Islet precursor cell (in vitro differentiated cells): ENCODE measurements at regions not wholly inside any gene's neighbourhood (a gene's known extent, or its start where the extent isn't known, plus 50 kb on each side); places are given as distances from the start of the nearest gene placed in this dataset.
A peak's percentile ranks its signal among the peaks of the same experiment; 100 is the strongest.
"Not testable (repeated sequence)": the region's sequence is repeated elsewhere in the genome, so short reads cannot be mapped to it uniquely, and the experiment has no call there.

Experiments
- DNase-seq: peaks from one replicate; pipeline ENCODE4 v3.0.0-alpha.2; 2018

GRCh38 chr2:121065239-121065638 is 219.8 kb downstream of the TFCP2L1 start:
- DNase-seq: no peak

DNA sequence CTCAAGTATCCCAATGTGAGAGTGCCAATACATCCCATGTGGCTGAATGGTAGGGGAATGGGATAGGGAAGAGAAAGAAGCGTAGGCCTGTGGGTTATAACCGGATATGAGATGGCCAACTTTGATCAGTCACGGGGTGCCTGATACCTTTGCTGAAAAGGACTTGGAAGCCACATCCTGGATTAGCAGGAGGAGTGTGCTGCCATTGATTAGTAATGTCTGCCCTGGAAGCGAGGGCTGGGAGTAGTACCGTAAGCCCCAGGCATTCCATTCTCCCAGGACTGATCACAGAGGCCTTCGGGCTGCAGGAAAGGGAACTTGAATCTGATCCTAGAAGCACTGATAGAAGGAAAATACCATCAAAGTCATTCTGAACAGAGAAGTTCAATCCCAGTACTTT is 218.5 kb downstream of the TFCP2L1 start:
- no peak for DNase-seq

GRCh38 chr2:121068851-121069250 is 216.2 kb downstream of the TFCP2L1 start:
- no peak for DNase-seq

DNA sequence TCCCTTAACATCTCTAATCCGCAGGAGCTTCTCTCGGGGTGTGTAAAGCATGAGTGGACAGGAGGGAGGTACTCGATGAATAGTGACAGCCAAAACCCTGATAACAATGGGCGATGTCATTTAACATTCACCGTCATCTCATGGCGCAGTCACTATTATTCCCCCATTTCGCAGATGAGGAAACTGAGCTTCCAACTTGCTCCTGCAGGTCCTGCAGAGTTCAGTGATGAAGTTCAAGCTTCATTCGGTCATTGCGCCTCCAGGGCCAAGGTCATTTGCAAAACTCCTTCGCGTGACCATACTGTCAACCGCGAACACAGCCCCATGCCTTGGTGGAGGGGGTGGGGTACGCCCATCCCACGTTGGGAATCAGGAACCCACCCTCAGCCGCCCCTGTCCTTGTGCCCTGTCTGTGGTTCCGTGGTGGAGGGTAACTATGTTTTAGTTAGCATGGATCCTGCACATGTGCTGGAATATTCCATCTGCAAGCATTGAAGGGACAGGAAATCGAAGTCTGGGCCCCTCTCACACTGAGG is 215.5 kb downstream of the TFCP2L1 start:
- no peak for DNase-seq

DNA sequence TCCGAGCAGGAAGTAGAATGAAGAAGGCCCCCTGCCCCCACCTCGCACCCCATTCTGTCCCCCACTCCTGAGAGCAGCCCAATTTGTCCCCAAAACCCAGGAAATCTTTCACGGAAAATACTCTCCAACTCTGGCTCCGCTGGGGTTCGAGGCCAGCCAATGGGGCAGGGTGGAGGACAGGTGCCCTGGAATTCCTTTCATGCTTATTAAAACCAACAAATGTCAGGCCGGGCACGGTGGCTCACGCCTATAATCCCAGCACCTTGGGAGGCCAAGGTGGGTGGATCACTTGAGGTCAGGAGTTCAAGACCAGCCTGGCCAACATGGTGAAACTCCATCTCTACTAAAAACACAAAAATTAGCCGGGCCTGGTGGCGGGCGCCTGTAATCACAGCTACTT is 214.9 kb downstream of the TFCP2L1 start:
- DNase-seq: not testable (repeated sequence)

DNA sequence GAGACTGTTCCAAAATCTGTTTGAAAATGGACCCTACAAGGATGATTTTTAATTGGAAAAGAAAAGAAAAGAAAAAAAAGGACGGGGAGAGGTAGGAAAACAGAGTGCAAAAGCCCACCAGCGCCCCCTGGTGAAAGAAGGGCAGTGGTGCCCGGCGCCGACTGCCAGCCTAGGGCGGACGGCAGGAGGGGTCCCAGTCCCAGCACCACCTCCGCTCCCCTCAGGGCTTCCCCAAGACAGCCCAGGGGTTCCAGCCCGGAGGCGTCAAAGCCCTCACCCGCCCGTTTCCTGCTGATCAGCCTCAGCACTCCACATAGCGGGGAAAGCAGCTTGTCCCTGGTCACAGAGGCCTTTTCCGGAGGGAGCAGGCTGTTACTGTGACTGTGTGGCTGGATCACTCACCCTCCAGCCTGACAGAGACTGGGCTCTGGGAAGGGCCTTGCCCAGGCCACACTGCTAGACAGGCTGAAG is 213.9 kb downstream of the TFCP2L1 start:
- DNase-seq: peak; percentile 85

- DNase-seq: no peak
These were observed 212.2 kb downstream of the TFCP2L1 start for GRCh38 chr2:121072784-121073183.

GRCh38 chr2:121073320-121074210 is 211.4 kb downstream of the TFCP2L1 start:
- DNase-seq: no peak

DNA sequence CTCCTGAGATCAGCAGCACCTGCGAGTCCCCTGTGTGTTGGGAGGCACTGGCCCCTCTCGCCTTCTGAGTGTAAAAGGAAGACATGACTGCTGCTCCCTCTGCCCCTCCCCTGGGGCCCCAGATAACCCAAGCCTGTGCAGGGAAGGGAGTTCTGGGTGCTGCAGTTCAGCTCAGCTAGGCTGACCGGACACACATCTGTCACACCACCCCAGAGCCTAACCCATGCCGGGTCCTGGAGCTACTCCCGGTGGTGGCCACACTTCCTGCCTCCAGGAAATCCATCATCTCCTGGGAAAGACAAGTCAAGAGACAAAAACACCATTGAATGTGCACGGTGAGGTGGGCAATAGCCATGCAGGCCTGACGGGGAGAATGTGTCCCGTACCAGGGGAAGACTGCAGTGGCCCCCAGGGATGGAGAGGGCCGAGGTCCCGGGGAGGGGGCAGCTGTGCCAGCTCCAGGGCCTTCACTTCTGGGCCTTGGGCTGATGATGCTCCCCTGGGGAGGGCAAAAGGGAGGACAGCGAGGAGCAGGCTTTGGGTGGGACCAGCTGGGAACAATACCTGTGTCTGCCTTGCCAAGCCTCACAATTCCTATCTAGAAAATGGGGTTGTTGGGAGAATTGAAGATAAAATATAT is 210.6 kb downstream of the TFCP2L1 start:
- peak; percentile 83 for DNase-seq

GRCh38 chr2:121075006-121075551 is 209.9 kb downstream of the TFCP2L1 start:
- peak; percentile 97 for DNase-seq

DNA sequence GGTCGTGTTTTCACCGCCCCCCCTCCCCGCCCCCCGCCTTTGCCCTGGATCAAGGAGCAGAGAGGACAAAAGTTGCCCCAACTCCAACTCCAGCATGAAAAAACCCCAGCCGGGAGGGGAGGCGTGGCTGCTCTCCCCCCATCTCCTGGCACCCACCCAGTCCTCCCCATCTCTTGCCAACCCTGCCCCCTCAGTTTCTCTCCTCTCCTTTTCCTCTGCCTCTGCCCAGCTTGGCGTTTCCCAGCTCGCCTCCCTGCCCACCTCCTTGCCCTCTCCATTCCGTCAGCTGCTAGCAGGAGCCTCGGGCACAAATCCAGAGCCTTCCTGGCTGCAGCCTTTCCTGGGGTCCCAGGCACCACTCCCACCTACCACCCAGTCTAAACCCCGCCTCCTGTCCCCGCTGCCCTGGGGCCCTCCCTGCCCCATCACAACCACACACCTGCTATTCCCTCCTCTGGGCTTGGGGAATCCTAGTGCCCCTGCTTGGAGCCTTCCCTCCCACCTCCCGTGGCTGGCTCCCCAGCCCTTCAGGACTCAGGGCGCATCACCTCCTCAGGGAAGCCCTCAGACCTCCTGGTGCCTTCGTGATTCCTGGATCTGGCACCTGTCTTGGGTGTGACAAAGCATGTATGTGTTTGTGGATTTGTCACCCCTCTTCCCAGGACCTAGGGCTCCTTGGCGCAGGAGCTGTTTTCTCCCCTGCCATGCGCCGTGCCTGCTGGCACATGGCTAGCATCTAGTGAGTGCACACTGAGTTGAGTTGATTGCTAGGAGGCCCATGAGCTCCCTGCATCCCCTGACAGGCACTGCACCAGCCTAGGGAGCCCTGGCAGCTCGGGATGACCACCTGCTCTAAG is 209.1 kb downstream of the TFCP2L1 start:
- no peak for DNase-seq

DNA sequence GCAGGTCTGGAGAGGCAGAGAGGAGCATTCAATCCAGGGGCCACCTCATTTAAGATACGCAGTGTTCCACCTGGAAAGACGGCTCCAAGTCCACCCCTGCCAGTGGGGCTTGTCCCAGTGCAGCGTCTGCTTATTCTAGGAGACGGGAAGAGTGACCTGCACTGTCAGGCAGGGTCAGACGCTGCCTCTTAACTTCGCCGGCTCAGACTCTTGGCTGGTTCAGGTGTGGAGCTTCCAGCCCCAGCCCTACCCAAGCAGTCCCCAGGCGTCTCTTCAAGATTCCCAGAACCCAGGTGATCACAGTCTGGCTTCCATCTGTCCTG is 208.5 kb downstream of the TFCP2L1 start:
- DNase-seq: no peak

- peak; percentile 87 for DNase-seq
These were observed 208.0 kb downstream of the TFCP2L1 start for GRCh38 chr2:121076885-121077549.

DNA sequence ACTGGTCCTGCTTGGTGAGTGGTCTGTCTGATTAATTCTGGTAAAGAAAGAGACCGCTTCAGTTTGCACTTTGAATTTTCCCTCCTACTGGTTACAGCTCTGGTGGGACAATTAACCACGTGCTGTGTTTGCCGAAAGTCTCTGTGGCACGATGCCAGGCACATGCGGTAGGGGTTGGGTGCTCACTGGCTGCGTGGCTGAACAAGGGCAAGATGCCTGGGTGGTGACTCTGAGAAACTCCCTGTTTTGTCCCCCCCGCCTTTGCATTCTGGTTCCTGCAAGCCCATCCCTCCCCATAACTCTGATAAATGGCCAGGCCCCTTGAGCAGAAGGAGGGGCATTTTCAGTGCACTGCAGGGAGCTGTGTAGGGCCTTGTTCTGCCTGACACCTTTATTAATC is 206.1 kb downstream of the TFCP2L1 start:
- no peak for DNase-seq

DNA sequence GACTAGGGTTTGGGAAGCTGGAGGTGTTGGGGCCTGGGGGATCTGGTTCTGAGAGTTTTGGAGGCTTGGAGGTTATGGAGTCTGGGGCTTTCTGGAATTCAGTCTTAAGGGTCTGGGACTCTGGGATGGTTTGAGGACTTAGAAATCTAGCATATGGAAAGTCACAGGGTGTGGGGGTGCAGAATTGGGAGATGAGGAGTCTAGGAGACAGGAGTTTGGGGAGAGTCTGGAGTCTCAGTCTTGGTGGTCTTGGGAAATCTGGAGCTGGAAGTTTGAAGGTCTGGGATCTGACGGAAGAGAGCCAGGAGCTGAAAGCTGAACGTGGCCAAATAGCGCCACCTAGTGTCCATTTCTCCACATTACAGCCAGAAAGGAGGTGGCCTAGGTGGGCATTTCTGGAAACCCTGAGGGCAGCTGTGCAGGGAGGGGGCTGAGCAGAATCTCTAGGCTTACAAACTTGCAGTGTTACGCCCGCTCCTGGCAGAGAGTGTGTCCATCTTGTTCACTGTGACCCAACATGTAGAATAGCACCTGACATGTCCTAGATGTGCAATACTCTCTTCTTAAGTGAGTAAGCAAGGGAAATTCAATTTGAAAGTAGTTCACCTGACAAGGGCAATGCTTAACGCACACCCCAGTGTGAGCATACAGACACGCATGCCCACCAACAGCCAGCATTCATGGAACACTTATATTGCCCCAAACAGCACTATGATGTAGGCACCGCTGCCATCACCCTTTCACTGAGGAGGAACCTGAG is 204.8 kb downstream of the TFCP2L1 start:
- peak; percentile 80 for DNase-seq

- no peak for DNase-seq
These were observed 203.3 kb downstream of the TFCP2L1 start for GRCh38 chr2:121081701-121082100.

- DNase-seq: no peak
These were observed 202.8 kb downstream of the TFCP2L1 start for GRCh38 chr2:121082191-121082590.

DNA sequence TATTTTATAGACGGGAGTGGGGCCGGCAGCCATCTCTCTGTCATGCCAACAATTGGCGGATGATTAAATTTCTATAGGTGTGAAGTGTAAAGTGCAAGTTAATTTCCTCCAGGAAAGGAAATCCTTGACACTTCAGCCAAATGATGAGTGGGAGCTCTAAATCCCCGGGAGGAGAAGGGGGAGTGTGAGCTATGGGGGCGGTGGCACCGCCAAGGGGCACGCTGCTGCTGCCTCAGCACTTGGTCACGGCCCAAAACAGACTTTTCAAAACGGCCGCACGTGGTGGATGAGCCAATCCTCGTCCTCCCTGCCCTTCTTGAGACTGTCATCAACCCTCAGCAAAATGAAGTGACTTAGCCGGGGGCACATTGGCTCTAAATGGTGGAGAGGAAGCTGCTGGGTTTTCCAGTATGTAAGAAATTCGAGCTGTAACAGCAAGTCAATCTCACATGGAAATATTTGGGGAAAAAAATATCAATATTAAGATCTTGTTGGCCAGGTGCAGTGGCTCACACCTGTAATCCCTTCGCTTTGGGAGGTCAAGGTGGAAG is 200.8 kb downstream of the TFCP2L1 start:
- no peak for DNase-seq

- no peak for DNase-seq
These were observed 199.2 kb downstream of the TFCP2L1 start for GRCh38 chr2:121085801-121086200.

GRCh38 chr2:121086450-121086849 is 198.6 kb downstream of the TFCP2L1 start:
- DNase-seq: no peak

- no peak for DNase-seq
These were observed 197.9 kb downstream of the TFCP2L1 start for GRCh38 chr2:121087117-121087516.
